ENCODE measurements at regions not wholly inside any gene's neighbourhood (a gene's known extent, or its start where the extent isn't known, plus 50 kb on each side); places are given as distances from the start of the nearest gene placed in this dataset.

GRCh38 chr1:194534784-194535183, 1348.4 kb upstream of the B3GALT2 start:
- Histone ChIP-seq H3K27me3 (ENCODE audit: control insufficient read depth, insufficient read depth, low read length) (no peaks in the 10 kb centered on the region), H3K36me3 (ENCODE audit: control insufficient read depth, insufficient read depth, low read length) (no peaks in the 10 kb centered on the region), H3K9me3 (ENCODE audit: control insufficient read depth, insufficient read depth, low read length) (no peaks in the 10 kb centered on the region), H3K9ac (ENCODE audit: low read depth, low read length) (no peak overlapping the region), H3K4me3 (ENCODE audit: low read depth, low read length) (no peak overlapping the region), H3K4me1 (ENCODE audit: control insufficient read depth, insufficient read depth, low read length) (peaks cover 6% of the 10 kb centered on the region)

- Histone ChIP-seq H3K27me3 (ENCODE audit: control insufficient read depth, insufficient read depth, low read length) (no peaks in the 10 kb centered on the region), H3K36me3 (ENCODE audit: control insufficient read depth, insufficient read depth, low read length) (no peaks in the 10 kb centered on the region), H3K9ac (ENCODE audit: low read depth, low read length) (no peak overlapping the region), H3K4me1 (ENCODE audit: control insufficient read depth, insufficient read depth, low read length) (peaks cover 6% of the 10 kb centered on the region), H3K4me3 (ENCODE audit: low read depth, low read length) (no peak overlapping the region), H3K9me3 (ENCODE audit: control insufficient read depth, insufficient read depth, low read length) (no peaks in the 10 kb centered on the region)
Observed at GRCh38 chr1:194533641-194534040, 1347.2 kb upstream of the B3GALT2 start.

GRCh38 chr1:194517567-194517966, 1331.2 kb upstream of the B3GALT2 start:
- Histone ChIP-seq H3K4me3 (ENCODE audit: low read depth, low read length) (no peak overlapping the region), H3K9ac (ENCODE audit: low read depth, low read length) (no peak overlapping the region), H3K4me1 (ENCODE audit: control insufficient read depth, insufficient read depth, low read length) (no peaks in the 10 kb centered on the region), H3K27me3 (ENCODE audit: control insufficient read depth, insufficient read depth, low read length) (no peaks in the 10 kb centered on the region), H3K36me3 (ENCODE audit: control insufficient read depth, insufficient read depth, low read length) (no peaks in the 10 kb centered on the region), H3K9me3 (ENCODE audit: control insufficient read depth, insufficient read depth, low read length) (no peaks in the 10 kb centered on the region)

GRCh38 chr1:194515916-194516315, 1329.5 kb upstream of the B3GALT2 start:
- Histone ChIP-seq H3K4me3 (ENCODE audit: low read depth, low read length) (no peak overlapping the region), H3K27me3 (ENCODE audit: control insufficient read depth, insufficient read depth, low read length) (no peaks in the 10 kb centered on the region), H3K36me3 (ENCODE audit: control insufficient read depth, insufficient read depth, low read length) (no peaks in the 10 kb centered on the region), H3K9ac (ENCODE audit: low read depth, low read length) (no peak overlapping the region), H3K9me3 (ENCODE audit: control insufficient read depth, insufficient read depth, low read length) (peaks cover under 1% of the 10 kb centered on the region), H3K4me1 (ENCODE audit: control insufficient read depth, insufficient read depth, low read length) (no peaks in the 10 kb centered on the region)

- Histone ChIP-seq H3K9ac (ENCODE audit: low read depth, low read length) (no peak overlapping the region), H3K4me3 (ENCODE audit: low read depth, low read length) (no peak overlapping the region), H3K4me1 (ENCODE audit: control insufficient read depth, insufficient read depth, low read length) (no peaks in the 10 kb centered on the region), H3K27me3 (ENCODE audit: control insufficient read depth, insufficient read depth, low read length) (no peaks in the 10 kb centered on the region), H3K9me3 (ENCODE audit: control insufficient read depth, insufficient read depth, low read length) (peaks cover 5% of the 10 kb centered on the region), H3K36me3 (ENCODE audit: control insufficient read depth, insufficient read depth, low read length) (no peaks in the 10 kb centered on the region)
Observed at GRCh38 chr1:194512957-194513356, 1326.5 kb upstream of the B3GALT2 start.

- Histone ChIP-seq H3K36me3 (ENCODE audit: control insufficient read depth, insufficient read depth, low read length) (no peaks in the 10 kb centered on the region), H3K9ac (ENCODE audit: low read depth, low read length) (no peak overlapping the region), H3K4me3 (ENCODE audit: low read depth, low read length) (no peak overlapping the region), H3K27me3 (ENCODE audit: control insufficient read depth, insufficient read depth, low read length) (no peaks in the 10 kb centered on the region), H3K9me3 (ENCODE audit: control insufficient read depth, insufficient read depth, low read length) (peaks cover 5% of the 10 kb centered on the region), H3K4me1 (ENCODE audit: control insufficient read depth, insufficient read depth, low read length) (no peaks in the 10 kb centered on the region)
Observed at GRCh38 chr1:194512345-194512744, 1325.9 kb upstream of the B3GALT2 start.

GRCh38 chr1:194503209-194503608, 1316.8 kb upstream of the B3GALT2 start:
- Histone ChIP-seq H3K4me3 (ENCODE audit: low read depth, low read length) (no peak overlapping the region), H3K36me3 (ENCODE audit: control insufficient read depth, insufficient read depth, low read length) (no peaks in the 10 kb centered on the region), H3K27me3 (ENCODE audit: control insufficient read depth, insufficient read depth, low read length) (no peaks in the 10 kb centered on the region), H3K9ac (ENCODE audit: low read depth, low read length) (no peak overlapping the region), H3K9me3 (ENCODE audit: control insufficient read depth, insufficient read depth, low read length) (no peaks in the 10 kb centered on the region), H3K4me1 (ENCODE audit: control insufficient read depth, insufficient read depth, low read length) (no peaks in the 10 kb centered on the region)

GRCh38 chr1:194495434-194495833, 1309.0 kb upstream of the B3GALT2 start:
- H3K27me3 ChIP-seq (ENCODE audit: control insufficient read depth, insufficient read depth, low read length): no peaks in the 10 kb centered on the region
- no peak overlapping the region for H3K9ac ChIP-seq (ENCODE audit: low read depth, low read length)
- no peaks in the 10 kb centered on the region for H3K4me1 ChIP-seq (ENCODE audit: control insufficient read depth, insufficient read depth, low read length)
- H3K36me3 ChIP-seq (ENCODE audit: control insufficient read depth, insufficient read depth, low read length): no peaks in the 10 kb centered on the region
- no peaks in the 10 kb centered on the region for H3K9me3 ChIP-seq (ENCODE audit: control insufficient read depth, insufficient read depth, low read length)
- H3K4me3 ChIP-seq (ENCODE audit: low read depth, low read length): no peak overlapping the region

- H3K27me3 ChIP-seq (ENCODE audit: control insufficient read depth, insufficient read depth, low read length): no peaks in the 10 kb centered on the region
- H3K4me3 ChIP-seq (ENCODE audit: low read depth, low read length): no peak overlapping the region
- H3K36me3 ChIP-seq (ENCODE audit: control insufficient read depth, insufficient read depth, low read length): no peaks in the 10 kb centered on the region
- no peaks in the 10 kb centered on the region for H3K9me3 ChIP-seq (ENCODE audit: control insufficient read depth, insufficient read depth, low read length)
- H3K9ac ChIP-seq (ENCODE audit: low read depth, low read length): no peak overlapping the region
- no peaks in the 10 kb centered on the region for H3K4me1 ChIP-seq (ENCODE audit: control insufficient read depth, insufficient read depth, low read length)
Observed at GRCh38 chr1:194487172-194487571, 1300.8 kb upstream of the B3GALT2 start.

GRCh38 chr1:194485432-194485831, 1299.0 kb upstream of the B3GALT2 start:
- Histone ChIP-seq H3K9ac (ENCODE audit: low read depth, low read length) (no peak overlapping the region), H3K27me3 (ENCODE audit: control insufficient read depth, insufficient read depth, low read length) (no peaks in the 10 kb centered on the region), H3K4me3 (ENCODE audit: low read depth, low read length) (no peak overlapping the region), H3K4me1 (ENCODE audit: control insufficient read depth, insufficient read depth, low read length) (no peaks in the 10 kb centered on the region), H3K36me3 (ENCODE audit: control insufficient read depth, insufficient read depth, low read length) (no peaks in the 10 kb centered on the region), H3K9me3 (ENCODE audit: control insufficient read depth, insufficient read depth, low read length) (no peaks in the 10 kb centered on the region)

GRCh38 chr1:194478731-194479130, 1292.3 kb upstream of the B3GALT2 start:
- Histone ChIP-seq H3K36me3 (ENCODE audit: control insufficient read depth, insufficient read depth, low read length) (no peaks in the 10 kb centered on the region), H3K9me3 (ENCODE audit: control insufficient read depth, insufficient read depth, low read length) (no peaks in the 10 kb centered on the region), H3K9ac (ENCODE audit: low read depth, low read length) (no peak overlapping the region), H3K4me1 (ENCODE audit: control insufficient read depth, insufficient read depth, low read length) (no peaks in the 10 kb centered on the region), H3K27me3 (ENCODE audit: control insufficient read depth, insufficient read depth, low read length) (no peaks in the 10 kb centered on the region), H3K4me3 (ENCODE audit: low read depth, low read length) (no peak overlapping the region)

- Histone ChIP-seq H3K4me1 (ENCODE audit: control insufficient read depth, insufficient read depth, low read length) (no peaks in the 10 kb centered on the region), H3K9ac (ENCODE audit: low read depth, low read length) (no peak overlapping the region), H3K36me3 (ENCODE audit: control insufficient read depth, insufficient read depth, low read length) (no peaks in the 10 kb centered on the region), H3K9me3 (ENCODE audit: control insufficient read depth, insufficient read depth, low read length) (no peaks in the 10 kb centered on the region), H3K4me3 (ENCODE audit: low read depth, low read length) (no peak overlapping the region), H3K27me3 (ENCODE audit: control insufficient read depth, insufficient read depth, low read length) (no peaks in the 10 kb centered on the region)
Observed at GRCh38 chr1:194477908-194478307, 1291.5 kb upstream of the B3GALT2 start.

GRCh38 chr1:194476872-194477271, 1290.5 kb upstream of the B3GALT2 start:
- no peaks in the 10 kb centered on the region for H3K9me3 ChIP-seq (ENCODE audit: control insufficient read depth, insufficient read depth, low read length)
- no peak overlapping the region for H3K4me3 ChIP-seq (ENCODE audit: low read depth, low read length)
- no peak overlapping the region for H3K9ac ChIP-seq (ENCODE audit: low read depth, low read length)
- H3K27me3 ChIP-seq (ENCODE audit: control insufficient read depth, insufficient read depth, low read length): no peaks in the 10 kb centered on the region
- no peaks in the 10 kb centered on the region for H3K4me1 ChIP-seq (ENCODE audit: control insufficient read depth, insufficient read depth, low read length)
- H3K36me3 ChIP-seq (ENCODE audit: control insufficient read depth, insufficient read depth, low read length): no peaks in the 10 kb centered on the region

Data from iPS-15b (cell line).